BLaER1 treated with 17β-estradiol and CSF1 and Interleukin-3, amounts not matched to agents 10 nM and 100 nM (cell line): ENCODE measurements at regions not wholly inside any gene's neighbourhood (a gene's known extent, or its start where the extent isn't known, plus 50 kb on each side); places are given as distances from the start of the nearest gene placed in this dataset.
A peak's percentile ranks its signal among the peaks of the same experiment; 100 is the strongest.

Experiments
- H3K27ac ChIP-seq, 11 experiments: shearing (Covaris generic); formaldehyde crosslinking; 2 replicates each; pipeline ENCODE4 v1.8.1; 2022
- H3K27me3 ChIP-seq, 11 experiments: shearing (Covaris generic); formaldehyde crosslinking; 2 replicates each; pipeline ENCODE4 v1.8.1; 2022
- H3K36me3 ChIP-seq, 11 experiments: shearing (Covaris generic); formaldehyde crosslinking; 2 replicates each; pipeline ENCODE4 v1.8.1; 2022
- H3K4me1 ChIP-seq, 10 experiments: shearing (Covaris generic); formaldehyde crosslinking; 2 replicates each; pipeline ENCODE4 v1.8.1; 2022
- H3K4me2 ChIP-seq, 11 experiments: shearing (Covaris generic); formaldehyde crosslinking; 2 replicates each; pipeline ENCODE4 v1.8.1; 2022
- H3K4me3 ChIP-seq, 10 experiments: shearing (Covaris generic); formaldehyde crosslinking; 2 replicates each; pipeline ENCODE4 v1.8.1; 2022
- H3K9ac ChIP-seq, 11 experiments: shearing (Covaris generic); formaldehyde crosslinking; 2 replicates each; pipeline ENCODE4 v1.8.1; 2022
- H3K9me3 ChIP-seq, 11 experiments: shearing (Covaris generic); formaldehyde crosslinking; replicated peaks in 1 of 11; 2 replicates each; pipeline ENCODE4 v1.8.1; 2022
- H4K20me1 ChIP-seq, 11 experiments: shearing (Covaris generic); formaldehyde crosslinking; 2 replicates each; pipeline ENCODE4 v1.8.1; 2022
- Cebpa-rat ChIP-seq, 11 experiments: shearing (Covaris generic); IDR thresholded peaks; 2 replicates each; pipeline ENCODE4 v1.8.1; 2022

- Histone ChIP-seq H3K9ac (no peak overlapping the region; a peak in 2 of 22 replicates), H4K20me1 (no peaks in the 10 kb centered on the region), H3K36me3 (no peaks in the 10 kb centered on the region), H3K27me3 (no peaks in the 10 kb centered on the region), H3K27ac (peak overlapping the region in 1 of 11 experiments; percentile 26; a peak in 1 of 22 replicates), H3K4me1 (peaks cover 5 to 25% (median 13%) of the 10 kb centered on the region in 10 experiments; a peak in 17 of 20 replicates), H3K4me3 (no peak overlapping the region), H3K9me3 (no peaks in the 10 kb centered on the region), H3K4me2 (peak overlapping the region in 10 of 11 experiments; percentile 7 to 64 (median 48); a peak in 16 of 22 replicates)
- no peak for TF ChIP-seq Cebpa-rat (IDR thresholded peaks at IDR 0.05)
Observed at GRCh38 chr12:111224186-111225066, 144.5 kb downstream of the PHETA1 start.

- no peak for TF ChIP-seq Cebpa-rat (IDR thresholded peaks at IDR 0.05)
- Histone ChIP-seq H3K36me3 (no peaks in the 10 kb centered on the region), H3K4me3 (no peak overlapping the region), H3K4me1 (peaks cover 5 to 25% (median 14%) of the 10 kb centered on the region in 10 experiments; a peak in 17 of 20 replicates), H4K20me1 (no peaks in the 10 kb centered on the region), H3K27ac (no peak overlapping the region), H3K27me3 (no peaks in the 10 kb centered on the region), H3K4me2 (no peak overlapping the region), H3K9me3 (no peaks in the 10 kb centered on the region), H3K9ac (no peak overlapping the region)
Observed at GRCh38 chr12:111222523-111222922, 146.4 kb downstream of the PHETA1 start.

GRCh38 chr12:111222027-111222414 lies 146.9 kb downstream of the PHETA1 start:
- no peaks in the 10 kb centered on the region for H3K27me3 ChIP-seq
- 0 out of 22 replicates have a peak, but pooled peaks cover 0 to 1% (median 0%) of the 10 kb centered on the region in 11 experiments for H4K20me1 ChIP-seq
- H3K36me3 ChIP-seq: no peaks in the 10 kb centered on the region
- H3K9me3 ChIP-seq: no peaks in the 10 kb centered on the region
- H3K27ac ChIP-seq: no peak overlapping the region
- no peak overlapping the region; a peak in 1 of 22 replicates for H3K4me2 ChIP-seq
- H3K4me3 ChIP-seq: no peak overlapping the region
- peaks cover 9 to 28% (median 15%) of the 10 kb centered on the region in 10 experiments; a peak in 18 of 20 replicates for H3K4me1 ChIP-seq
- no peak for TF ChIP-seq Cebpa-rat (IDR thresholded peaks at IDR 0.05)
- no peak overlapping the region for H3K9ac ChIP-seq

- no peak overlapping the region for H3K27ac ChIP-seq
- TF ChIP-seq Cebpa-rat (IDR thresholded peaks at IDR 0.05): no peak
Observed at GRCh38 chr12:111221062-111222026, 147.6 kb downstream of the PHETA1 start.

GRCh38 chr12:111220363-111220762 lies 148.5 kb downstream of the PHETA1 start:
- Histone ChIP-seq H3K27me3 (no peaks in the 10 kb centered on the region), H3K36me3 (no peaks in the 10 kb centered on the region), H3K4me2 (no peak overlapping the region), H3K4me3 (no peak overlapping the region), H3K9ac (no peak overlapping the region), H3K27ac (no peak overlapping the region), H3K4me1 (peaks cover 13 to 30% (median 22%) of the 10 kb centered on the region in 10 experiments; a peak in 19 of 20 replicates), H4K20me1 (peaks cover 0 to 10% (median 0%) of the 10 kb centered on the region in 11 experiments; a peak in 1 of 22 replicates), H3K9me3 (no peaks in the 10 kb centered on the region)
- no peak for TF ChIP-seq Cebpa-rat (IDR thresholded peaks at IDR 0.05)

More at GRCh38 chr12:111221062-111222026, 147.6 kb downstream of the PHETA1 start:
- Histone ChIP-seq H4K20me1 (peaks cover 0 to 8% (median 0%) of the 10 kb centered on the region in 11 experiments; a peak in 1 of 22 replicates), H3K4me3 (no peak overlapping the region), H3K9ac (no peak overlapping the region), H3K4me2 (no peak overlapping the region; a peak in 1 of 22 replicates), H3K9me3 (no peaks in the 10 kb centered on the region), H3K27me3 (no peaks in the 10 kb centered on the region), H3K4me1 (peaks cover 13 to 30% (median 20%) of the 10 kb centered on the region in 10 experiments; a peak in 19 of 20 replicates), H3K36me3 (no peaks in the 10 kb centered on the region)

GRCh38 chr12:111219440-111219839 lies 149.5 kb downstream of the PHETA1 start:
- Histone ChIP-seq H3K27ac (no peak overlapping the region), H3K4me2 (no peak overlapping the region), H3K9ac (no peak overlapping the region), H3K4me1 (peaks cover 9 to 25% (median 16%) of the 10 kb centered on the region in 10 experiments; a peak in 19 of 20 replicates), H4K20me1 (peaks cover 0 to 10% (median 0%) of the 10 kb centered on the region in 11 experiments; a peak in 1 of 22 replicates), H3K36me3 (no peaks in the 10 kb centered on the region), H3K4me3 (no peak overlapping the region), H3K27me3 (no peaks in the 10 kb centered on the region), H3K9me3 (no peaks in the 10 kb centered on the region)
- no peak for TF ChIP-seq Cebpa-rat (IDR thresholded peaks at IDR 0.05)

GRCh38 chr12:111218499-111218898 lies 150.4 kb downstream of the PHETA1 start:
- TF ChIP-seq Cebpa-rat (IDR thresholded peaks at IDR 0.05): no peak
- Histone ChIP-seq H3K4me1 (peaks cover 8 to 18% (median 11%) of the 10 kb centered on the region in 10 experiments; a peak in 17 of 20 replicates), H3K36me3 (no peaks in the 10 kb centered on the region), H3K4me2 (no peak overlapping the region), H3K9me3 (no peaks in the 10 kb centered on the region), H3K27ac (no peak overlapping the region), H4K20me1 (peaks cover 0 to 10% (median 0%) of the 10 kb centered on the region in 11 experiments; a peak in 1 of 22 replicates), H3K4me3 (no peak overlapping the region), H3K27me3 (no peaks in the 10 kb centered on the region), H3K9ac (no peak overlapping the region)

- Histone ChIP-seq H3K4me2 (peak overlapping the region in 8 of 11 experiments; percentile 14 to 52 (median 42); a peak in 15 of 22 replicates), H3K4me3 (no peak overlapping the region), H3K36me3 (no peaks in the 10 kb centered on the region), H3K27ac (no peak overlapping the region), H3K9ac (no peak overlapping the region), H3K9me3 (no peaks in the 10 kb centered on the region), H3K4me1 (peaks cover 0 to 15% (median 10%) of the 10 kb centered on the region in 10 experiments; a peak in 14 of 20 replicates), H4K20me1 (peaks cover 0 to 10% (median 0%) of the 10 kb centered on the region in 11 experiments; a peak in 2 of 22 replicates), H3K27me3 (no peaks in the 10 kb centered on the region)
- TF ChIP-seq Cebpa-rat (IDR thresholded peaks at IDR 0.05): no peak
Observed at GRCh38 chr12:111216387-111217159, 152.3 kb downstream of the PHETA1 start.
